OCI-LY7 (cell line): ENCODE measurements at regions not wholly inside any gene's neighbourhood (a gene's known extent, or its start where the extent isn't known, plus 50 kb on each side); places are given as distances from the start of the nearest gene placed in this dataset.

Experiments
- CTCF ChIP-seq: fragments of 200-600 bp; sonication (generic); conservative IDR thresholded peaks from 2 replicates; pipeline ENCODE4 v1.5.1; 2014; ENCODE audit warnings: mild to moderate bottlenecking, antibody characterized with exemption, low read length, moderate library complexity, mixed read lengths
- EZH2phosphoT487 ChIP-seq: fragments of 200-600 bp; sonication (generic); IDR thresholded peaks from 2 replicates; pipeline ENCODE4 v1.6.1; 2018; ENCODE audit warnings: low read depth, borderline replicate concordance, mild to moderate bottlenecking, mixed run types, antibody characterized with exemption, low read length, moderate library complexity, mixed read lengths

GRCh38 chr6:145544514-145544913, 190.8 kb downstream of the EPM2A start:
- TF ChIP-seq CTCF (no peak), EZH2phosphoT487 (no peak)
